ENCODE measurements at regions not wholly inside any gene's neighbourhood (a gene's known extent, or its start where the extent isn't known, plus 50 kb on each side); places are given as distances from the start of the nearest gene placed in this dataset.
"Not testable (repeated sequence)": the region's sequence is repeated elsewhere in the genome, so short reads cannot be mapped to it uniquely, and the experiment has no call there.

- Mint-ChIP-seq H3K27me3 (ENCODE audit: low read depth) (peaks cover 60% of the 10 kb centered on the region), H3K4me1 (ENCODE audit: low read depth) (peaks cover 2% of the 10 kb centered on the region), H3K27ac (no peak overlapping the region), H3K9me3 (no peaks in the 10 kb centered on the region), H3K36me3 (ENCODE audit: low read depth) (no peaks in the 10 kb centered on the region), H3K4me3 (no peak overlapping the region)
Measured at GRCh38 chr14:103186909-103187586, 63.8 kb downstream of the TNFAIP2 start.

GRCh38 chr14:103187911-103188310 is 64.7 kb downstream of the TNFAIP2 start:
- Mint-ChIP-seq H3K27ac (no peak overlapping the region), H3K27me3 (ENCODE audit: low read depth) (peaks cover 64% of the 10 kb centered on the region), H3K9me3 (no peaks in the 10 kb centered on the region), H3K36me3 (ENCODE audit: low read depth) (no peaks in the 10 kb centered on the region), H3K4me3 (no peak overlapping the region), H3K4me1 (ENCODE audit: low read depth) (peaks cover 2% of the 10 kb centered on the region)

GRCh38 chr14:103188810-103189480 is 65.7 kb downstream of the TNFAIP2 start:
- Mint-ChIP-seq H3K4me3 (no peak overlapping the region), H3K9me3 (no peaks in the 10 kb centered on the region), H3K27ac (no peak overlapping the region), H3K4me1 (ENCODE audit: low read depth) (peaks cover 2% of the 10 kb centered on the region), H3K27me3 (ENCODE audit: low read depth) (peaks cover 62% of the 10 kb centered on the region), H3K36me3 (ENCODE audit: low read depth) (no peaks in the 10 kb centered on the region)

GRCh38 chr14:103189481-103190470 is 66.5 kb downstream of the TNFAIP2 start:
- Mint-ChIP-seq H3K9me3 (no peaks in the 10 kb centered on the region), H3K27ac (no peak overlapping the region), H3K27me3 (ENCODE audit: low read depth) (peaks cover 61% of the 10 kb centered on the region), H3K36me3 (ENCODE audit: low read depth) (no peaks in the 10 kb centered on the region), H3K4me3 (peak overlapping the region; percentile 42), H3K4me1 (ENCODE audit: low read depth) (peaks cover 2% of the 10 kb centered on the region)

GRCh38 chr14:103190741-103191140 is 67.5 kb downstream of the TNFAIP2 start:
- H3K9me3 Mint-ChIP-seq, result no peaks in the 10 kb centered on the region
- H3K27ac Mint-ChIP-seq, result no peak overlapping the region
- no peak overlapping the region for H3K4me3 Mint-ChIP-seq
- H3K36me3 Mint-ChIP-seq (ENCODE audit: low read depth), result no peaks in the 10 kb centered on the region
- H3K27me3 Mint-ChIP-seq (ENCODE audit: low read depth), result peaks cover 56% of the 10 kb centered on the region
- H3K4me1 Mint-ChIP-seq (ENCODE audit: low read depth), result peaks cover 2% of the 10 kb centered on the region

GRCh38 chr14:103191844-103192243 is 68.6 kb downstream of the TNFAIP2 start:
- H3K4me3 Mint-ChIP-seq, result no peak overlapping the region
- peaks cover 45% of the 10 kb centered on the region for H3K27me3 Mint-ChIP-seq (ENCODE audit: low read depth)
- H3K36me3 Mint-ChIP-seq (ENCODE audit: low read depth), result no peaks in the 10 kb centered on the region
- no peak overlapping the region for H3K27ac Mint-ChIP-seq
- no peaks in the 10 kb centered on the region for H3K9me3 Mint-ChIP-seq
- peaks cover 2% of the 10 kb centered on the region for H3K4me1 Mint-ChIP-seq (ENCODE audit: low read depth)

- Mint-ChIP-seq H3K4me3 (no peak overlapping the region), H3K27ac (no peak overlapping the region), H3K9me3 (no peaks in the 10 kb centered on the region), H3K4me1 (ENCODE audit: low read depth) (peaks cover 2% of the 10 kb centered on the region), H3K36me3 (ENCODE audit: low read depth) (no peaks in the 10 kb centered on the region), H3K27me3 (ENCODE audit: low read depth) (peaks cover 40% of the 10 kb centered on the region)
Measured at GRCh38 chr14:103192246-103192840, 69.1 kb downstream of the TNFAIP2 start.

GRCh38 chr14:103192861-103193260 is 69.6 kb downstream of the TNFAIP2 start:
- not testable (repeated sequence) for H3K4me3 Mint-ChIP-seq; H3K27ac Mint-ChIP-seq; H3K9me3 Mint-ChIP-seq; H3K4me1 Mint-ChIP-seq (ENCODE audit: low read depth); H3K36me3 Mint-ChIP-seq (ENCODE audit: low read depth)
- peaks cover 34% of the 10 kb centered on the region for H3K27me3 Mint-ChIP-seq (ENCODE audit: low read depth)

- not testable (repeated sequence) for H3K27ac Mint-ChIP-seq; H3K4me3 Mint-ChIP-seq; H3K9me3 Mint-ChIP-seq; H3K4me1 Mint-ChIP-seq (ENCODE audit: low read depth); H3K36me3 Mint-ChIP-seq (ENCODE audit: low read depth)
- peaks cover 31% of the 10 kb centered on the region for H3K27me3 Mint-ChIP-seq (ENCODE audit: low read depth)
Measured at GRCh38 chr14:103193491-103193890, 70.2 kb downstream of the TNFAIP2 start.

- H3K27me3 Mint-ChIP-seq (ENCODE audit: low read depth), result peaks cover 33% of the 10 kb centered on the region
- H3K9me3 Mint-ChIP-seq, result no peaks in the 10 kb centered on the region
- no peak overlapping the region for H3K4me3 Mint-ChIP-seq
Measured at GRCh38 chr14:103194256-103195045, 71.2 kb downstream of the TNFAIP2 start.

GRCh38 chr14:103195828-103196615 is 72.8 kb downstream of the TNFAIP2 start:
- no peaks in the 10 kb centered on the region for H3K4me1 Mint-ChIP-seq (ENCODE audit: low read depth)
- H3K27ac Mint-ChIP-seq, result no peak overlapping the region
- H3K27me3 Mint-ChIP-seq (ENCODE audit: low read depth), result peaks cover 19% of the 10 kb centered on the region
- H3K4me3 Mint-ChIP-seq, result no peak overlapping the region
- no peaks in the 10 kb centered on the region for H3K36me3 Mint-ChIP-seq (ENCODE audit: low read depth)
- no peaks in the 10 kb centered on the region for H3K9me3 Mint-ChIP-seq

More at GRCh38 chr14:103194256-103195045, 71.2 kb downstream of the TNFAIP2 start:
- H3K27ac Mint-ChIP-seq, result no peak overlapping the region
- H3K4me1 Mint-ChIP-seq (ENCODE audit: low read depth), result peaks cover 2% of the 10 kb centered on the region
- no peaks in the 10 kb centered on the region for H3K36me3 Mint-ChIP-seq (ENCODE audit: low read depth)

- Mint-ChIP-seq H3K9me3 (no peaks in the 10 kb centered on the region), H3K4me1 (ENCODE audit: low read depth) (no peaks in the 10 kb centered on the region), H3K4me3 (no peak overlapping the region), H3K27me3 (ENCODE audit: low read depth) (peaks cover 16% of the 10 kb centered on the region), H3K27ac (no peak overlapping the region), H3K36me3 (ENCODE audit: low read depth) (no peaks in the 10 kb centered on the region)
Measured at GRCh38 chr14:103196716-103197115, 73.5 kb downstream of the TNFAIP2 start.

All from T-helper 1 cell treated with Interleukin-12 subunit alpha and Interleukin-12 subunit beta and Interleukin-4 antibody, amounts not matched to agents 30 μg/mL and 1 μg/mL, for 36 hours (primary cell).